HAP-1 (cell line): ENCODE measurements at regions not wholly inside any gene's neighbourhood (a gene's known extent, or its start where the extent isn't known, plus 50 kb on each side); places are given as distances from the start of the nearest gene placed in this dataset.

Source experiments
- DNase-seq, 2 experiments: peaks; one replicate each; pipeline ENCODE4 v3.0.0-alpha.2; 2016 to 2020; ENCODE audit warnings: low spot score in 2 of 2
- H3K27me3 ChIP-seq: fragments of 250-450 bp; sonication (Bioruptor Pico); 2 replicates; pipeline ENCODE4 v1.5.1; 2020; ENCODE audit warnings: low read depth, mild to moderate bottlenecking, moderate library complexity
- H3K36me3 ChIP-seq: fragments of 250-450 bp; sonication (Bioruptor Pico); replicated peaks from 2 replicates; pipeline ENCODE4 v1.5.1; 2020; ENCODE audit warnings: mild to moderate bottlenecking
- H3K4me1 ChIP-seq: fragments of 250-450 bp; sonication (Bioruptor Pico); 2 replicates; pipeline ENCODE4 v1.5.1; 2020; ENCODE audit warnings: mild to moderate bottlenecking
- H3K4me3 ChIP-seq: fragments of 250-450 bp; sonication (Bioruptor Pico); 2 replicates; pipeline ENCODE4 v1.5.1; 2020; ENCODE audit warnings: mild to moderate bottlenecking, moderate library complexity
- H3K9me3 ChIP-seq: fragments of 250-450 bp; sonication (Bioruptor Pico); 2 replicates; pipeline ENCODE4 v1.5.1; 2020; ENCODE audit warnings: mild to moderate bottlenecking, moderate library complexity
- in situ Hi-C: fragments of 300-500 bp; cut with MboI; formaldehyde crosslinking; loops from 3 replicates; pipeline ENCODE4 v1.14.3; 2020; ENCODE audit warnings: low sequenced_read_pairs, inconsistent platforms, mixed read lengths

DNA sequence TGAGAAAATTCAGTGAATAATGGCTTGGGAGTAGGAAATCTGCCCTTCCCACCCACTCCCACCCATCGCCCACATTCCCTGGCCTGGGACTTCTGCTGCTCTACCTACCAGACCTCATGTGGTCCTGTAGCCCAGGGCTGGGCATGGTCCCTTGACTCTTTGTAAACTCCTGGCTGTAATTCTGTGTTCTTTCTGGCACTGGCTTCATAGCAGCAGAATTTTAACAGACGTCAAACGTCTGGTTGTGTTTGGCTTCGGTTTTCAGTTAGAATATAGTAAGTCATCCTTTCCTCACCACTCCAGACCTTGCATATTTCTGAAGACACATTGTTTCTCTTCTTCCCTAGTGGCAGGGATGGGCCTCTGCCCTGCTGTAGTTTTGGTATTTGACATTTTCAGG is 210.6 kb downstream of the CSNK2A3 start:
- no peak for DNase-seq
- Histone ChIP-seq H3K9me3 (no peaks in the 10 kb centered on the region), H3K36me3 (no peaks in the 10 kb centered on the region), H3K4me3 (no peak overlapping the region), H3K4me1 (no peaks in the 10 kb centered on the region), H3K27me3 (no peaks in the 10 kb centered on the region)
- in situ Hi-C loops, result no loop called here

DNA sequence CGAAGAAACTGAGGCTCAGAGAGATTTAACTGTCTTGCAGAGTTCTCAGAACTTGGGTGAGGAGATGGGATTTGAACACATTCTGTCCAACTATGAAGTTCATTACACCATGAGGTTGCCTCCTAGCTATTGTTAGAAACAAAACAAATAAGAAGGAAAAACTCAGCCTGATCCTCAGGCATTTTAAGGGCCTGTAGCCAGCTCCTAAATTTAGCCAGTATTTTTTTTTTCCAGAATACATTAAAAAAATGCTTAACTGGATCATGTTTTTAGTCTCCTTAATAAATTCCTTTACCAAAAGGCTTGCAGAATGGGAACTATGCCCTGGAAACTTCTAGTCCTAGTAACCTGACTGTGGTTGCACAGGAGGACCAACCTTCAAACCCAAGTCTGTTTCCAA is 212.0 kb downstream of the CSNK2A3 start:
- Histone ChIP-seq H3K27me3 (no peaks in the 10 kb centered on the region), H3K9me3 (no peaks in the 10 kb centered on the region), H3K36me3 (no peaks in the 10 kb centered on the region), H3K4me3 (no peak overlapping the region), H3K4me1 (no peaks in the 10 kb centered on the region)
- DNase-seq, result no peak
- in situ Hi-C loops, result no loop called here

DNA sequence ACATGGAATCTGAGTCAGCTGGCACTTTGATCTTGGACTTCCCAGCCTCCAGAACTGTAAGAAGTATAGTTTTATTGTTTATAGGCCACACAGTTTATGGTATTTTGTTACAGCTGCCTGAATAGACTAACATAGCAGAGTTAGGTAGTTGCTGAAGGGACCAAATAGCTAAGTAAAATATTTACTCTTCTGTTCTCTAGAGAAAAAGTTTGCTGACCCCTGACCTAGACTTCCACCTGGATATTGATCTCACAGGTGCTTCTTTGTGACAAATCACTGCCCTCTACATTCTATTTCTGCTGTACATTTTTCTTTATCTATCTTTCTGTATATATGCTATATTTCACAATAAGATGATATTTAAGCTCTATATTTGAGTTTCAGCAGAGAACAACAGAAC is 212.5 kb downstream of the CSNK2A3 start:
- DNase-seq, result no peak
- in situ Hi-C loops, result no loop called here
- no peaks in the 10 kb centered on the region for H3K9me3 ChIP-seq
- H3K4me3 ChIP-seq, result no peak overlapping the region
- no peaks in the 10 kb centered on the region for H3K4me1 ChIP-seq
- H3K36me3 ChIP-seq, result no peaks in the 10 kb centered on the region
- no peaks in the 10 kb centered on the region for H3K27me3 ChIP-seq

DNA sequence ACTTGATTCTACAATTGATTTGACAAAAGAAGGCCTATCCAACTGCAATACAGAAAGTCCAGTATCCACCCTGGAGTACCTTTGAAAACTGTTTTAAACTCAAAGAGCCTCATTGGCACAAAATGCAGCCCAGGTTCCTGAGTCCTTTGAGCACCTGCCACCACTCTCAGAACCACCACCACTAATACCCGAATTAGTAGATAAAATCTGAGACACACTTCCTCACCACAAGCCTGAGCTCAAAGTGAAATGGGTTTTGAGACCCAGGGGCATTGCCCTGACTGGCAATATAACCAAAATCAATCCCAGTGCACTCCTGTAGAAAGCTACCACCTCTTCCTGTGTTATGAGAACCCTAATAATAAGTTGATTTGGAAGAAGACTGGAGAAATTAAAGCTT is 215.7 kb downstream of the CSNK2A3 start:
- H3K9me3 ChIP-seq, result no peaks in the 10 kb centered on the region

GRCh38 chr11:11135820-11136476 is 217.1 kb downstream of the CSNK2A3 start:
- Histone ChIP-seq H3K36me3 (no peaks in the 10 kb centered on the region), H3K9me3 (no peaks in the 10 kb centered on the region), H3K4me3 (no peak overlapping the region), H3K27me3 (peaks cover 5% of the 10 kb centered on the region), H3K4me1 (no peaks in the 10 kb centered on the region)
- in situ Hi-C loops, result no loop called here
- DNase-seq, result no peak

More for the DNA sequence above, 215.7 kb downstream of the CSNK2A3 start:
- no peak for DNase-seq
- no peaks in the 10 kb centered on the region for H3K4me1 ChIP-seq
- H3K4me3 ChIP-seq, result no peak overlapping the region
- H3K36me3 ChIP-seq, result no peaks in the 10 kb centered on the region
- H3K27me3 ChIP-seq, result peaks cover 5% of the 10 kb centered on the region
- in situ Hi-C loops, result no loop called here

DNA sequence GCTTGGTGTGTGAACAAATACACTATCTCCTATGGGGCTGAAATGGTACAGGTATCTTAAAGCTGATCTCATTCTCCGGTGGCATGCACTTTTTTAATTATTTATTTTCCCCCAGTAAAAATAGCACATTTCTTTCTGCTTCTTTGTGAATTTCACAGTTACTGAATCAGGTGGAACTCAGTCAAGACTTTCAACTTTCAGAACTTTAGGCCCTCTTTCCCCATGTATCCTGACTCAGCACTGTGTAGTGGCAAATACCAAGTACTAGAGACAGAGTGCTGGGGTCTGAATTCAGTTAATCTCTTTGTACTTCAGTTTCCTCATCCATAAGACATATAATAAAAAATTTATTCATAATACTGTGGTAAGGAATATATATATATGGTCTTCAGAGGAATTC is 223.9 kb downstream of the CSNK2A3 start:
- no peaks in the 10 kb centered on the region for H3K9me3 ChIP-seq
- in situ Hi-C loops, result no loop called here
- H3K4me1 ChIP-seq, result no peaks in the 10 kb centered on the region
- H3K27me3 ChIP-seq, result peaks cover 7% of the 10 kb centered on the region
- DNase-seq, result no peak
- H3K4me3 ChIP-seq, result no peak overlapping the region
- no peaks in the 10 kb centered on the region for H3K36me3 ChIP-seq

DNA sequence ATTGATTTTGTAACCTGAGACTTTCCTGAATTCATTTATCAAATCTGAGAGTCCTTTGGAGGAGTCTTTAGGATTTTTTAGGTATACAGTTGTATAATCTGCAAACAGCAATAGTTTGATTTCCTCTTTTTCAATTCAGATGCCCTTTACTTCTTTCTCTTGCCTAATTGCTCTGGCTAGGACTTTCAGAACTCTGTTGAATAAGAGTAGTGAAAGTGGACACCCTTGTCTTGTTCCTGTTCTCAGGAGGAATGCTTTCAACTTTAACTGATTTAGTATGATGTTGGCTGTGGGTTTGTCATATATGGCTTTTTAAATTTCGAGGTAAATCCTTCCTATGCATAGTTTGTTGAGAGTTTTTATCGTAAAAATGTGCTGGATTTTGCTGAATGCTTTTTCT is 227.4 kb downstream of the CSNK2A3 start:
- in situ Hi-C loops, result no loop called here

GRCh38 chr11:11122749-11123148 is 230.3 kb downstream of the CSNK2A3 start:
- DNase-seq, result no peak
- in situ Hi-C loops, result no loop called here
- H3K36me3 ChIP-seq, result no peaks in the 10 kb centered on the region

More for the DNA sequence above, 227.4 kb downstream of the CSNK2A3 start:
- no peak for DNase-seq
- no peak overlapping the region for H3K4me3 ChIP-seq
- no peaks in the 10 kb centered on the region for H3K9me3 ChIP-seq
- H3K4me1 ChIP-seq, result no peaks in the 10 kb centered on the region
- H3K36me3 ChIP-seq, result no peaks in the 10 kb centered on the region
- H3K27me3 ChIP-seq, result peaks cover 2% of the 10 kb centered on the region

GRCh38 chr11:11119917-11120316 is 233.1 kb downstream of the CSNK2A3 start:
- H3K36me3 ChIP-seq, result no peaks in the 10 kb centered on the region
- DNase-seq, result no peak
- 0 out of 2 replicates have a peak, but pooled peaks cover 2% of the 10 kb centered on the region for H3K4me1 ChIP-seq
- in situ Hi-C loops, result no loop called here
- no peak overlapping the region for H3K4me3 ChIP-seq
- H3K27me3 ChIP-seq, result peaks cover 4% of the 10 kb centered on the region; the same call in 1 of the 2 replicates
- no peaks in the 10 kb centered on the region for H3K9me3 ChIP-seq

More at GRCh38 chr11:11122749-11123148, 230.3 kb downstream of the CSNK2A3 start:
- 0 out of 2 replicates have a peak, but pooled peaks cover 2% of the 10 kb centered on the region for H3K4me1 ChIP-seq
- no peak overlapping the region for H3K4me3 ChIP-seq
- peaks cover 6% of the 10 kb centered on the region for H3K27me3 ChIP-seq
- H3K9me3 ChIP-seq, result no peaks in the 10 kb centered on the region

- no peaks in the 10 kb centered on the region for H3K9me3 ChIP-seq
- peaks cover 4% of the 10 kb centered on the region; the same call in 1 of the 2 replicates for H3K27me3 ChIP-seq
- in situ Hi-C loops, result no loop called here
Measured at GRCh38 chr11:11117730-11118129, 235.3 kb downstream of the CSNK2A3 start.

DNA sequence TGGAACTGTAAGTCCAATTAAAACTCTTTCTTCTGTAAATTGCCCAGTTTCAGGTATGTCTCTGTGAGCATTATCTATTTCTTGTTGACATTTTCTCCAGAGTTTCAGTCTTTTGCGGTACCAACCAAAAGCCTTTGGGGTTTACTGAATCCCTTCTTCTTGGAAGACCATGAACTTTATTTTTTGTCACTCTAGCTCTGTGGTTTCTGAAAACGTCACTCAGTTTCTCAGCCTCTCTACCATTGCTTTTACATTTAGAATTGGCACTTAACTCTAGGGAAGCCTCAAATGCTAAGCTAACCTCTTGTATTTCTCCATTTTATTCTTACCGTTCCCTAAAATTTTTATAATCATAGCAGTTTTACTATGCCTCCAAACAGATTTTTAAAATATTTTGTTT is 237.6 kb downstream of the CSNK2A3 start:
- Histone ChIP-seq H3K27me3 (peaks cover 4% of the 10 kb centered on the region; the same call in 1 of the 2 replicates), H3K36me3 (no peaks in the 10 kb centered on the region), H3K4me3 (no peak overlapping the region), H3K4me1 (0 out of 2 replicates have a peak, but pooled peaks cover 2% of the 10 kb centered on the region), H3K9me3 (no peaks in the 10 kb centered on the region)
- in situ Hi-C loops, result no loop called here
- no peak for DNase-seq

More at GRCh38 chr11:11117730-11118129, 235.3 kb downstream of the CSNK2A3 start:
- no peak for DNase-seq
- no peak overlapping the region for H3K4me3 ChIP-seq
- H3K4me1 ChIP-seq, result 0 out of 2 replicates have a peak, but pooled peaks cover 2% of the 10 kb centered on the region
- no peaks in the 10 kb centered on the region for H3K36me3 ChIP-seq

- H3K4me3 ChIP-seq, result no peak overlapping the region
- no peak for DNase-seq
- H3K9me3 ChIP-seq, result no peaks in the 10 kb centered on the region
- peaks cover 3% of the 10 kb centered on the region; the same call in 1 of the 2 replicates for H3K27me3 ChIP-seq
- in situ Hi-C loops, result no loop called here
- no peaks in the 10 kb centered on the region for H3K4me1 ChIP-seq
- H3K36me3 ChIP-seq, result no peaks in the 10 kb centered on the region
Measured at GRCh38 chr11:11113626-11114025, 239.4 kb downstream of the CSNK2A3 start.

GRCh38 chr11:11108026-11108425 is 245.0 kb downstream of the CSNK2A3 start:
- Histone ChIP-seq H3K27me3 (no peaks in the 10 kb centered on the region), H3K4me3 (no peak overlapping the region), H3K36me3 (no peaks in the 10 kb centered on the region), H3K9me3 (no peaks in the 10 kb centered on the region), H3K4me1 (no peaks in the 10 kb centered on the region)
- no peak for DNase-seq
- in situ Hi-C loops, result no loop called here

GRCh38 chr11:11107076-11107723 is 245.8 kb downstream of the CSNK2A3 start:
- H3K4me3 ChIP-seq, result no peak overlapping the region
- in situ Hi-C loops, result no loop called here
- no peaks in the 10 kb centered on the region for H3K27me3 ChIP-seq
- no peaks in the 10 kb centered on the region for H3K36me3 ChIP-seq
- no peak for DNase-seq
- H3K4me1 ChIP-seq, result no peaks in the 10 kb centered on the region
- no peaks in the 10 kb centered on the region for H3K9me3 ChIP-seq
